PC-9 (cell line): ENCODE measurements at regions not wholly inside any gene's neighbourhood (a gene's known extent, or its start where the extent isn't known, plus 50 kb on each side); places are given as distances from the start of the nearest gene placed in this dataset.

ENCODE experiments used
- CTCF ChIP-seq: fragments of 200-600 bp; sonication (generic); conservative IDR thresholded peaks from 2 replicates; pipeline ENCODE4 v1.6.1; 2017; ENCODE audit warnings: mixed run types, antibody characterized with exemption, mild to moderate bottlenecking, moderate library complexity
- EZH2 ChIP-seq: fragments of 200-600 bp; sonication (generic); IDR thresholded peaks from 2 replicates; pipeline ENCODE4 v1.8.0; 2017; ENCODE audit warnings: antibody characterized with exemption, low read depth

- no peak for TF ChIP-seq CTCF
- no peak for TF ChIP-seq EZH2
These were observed 480.5 kb upstream of the HTR1E start for GRCh38 chr6:86456821-86457220.
